ENCODE measurements at regions not wholly inside any gene's neighbourhood (a gene's known extent, or its start where the extent isn't known, plus 50 kb on each side); places are given as distances from the start of the nearest gene placed in this dataset.

DNA sequence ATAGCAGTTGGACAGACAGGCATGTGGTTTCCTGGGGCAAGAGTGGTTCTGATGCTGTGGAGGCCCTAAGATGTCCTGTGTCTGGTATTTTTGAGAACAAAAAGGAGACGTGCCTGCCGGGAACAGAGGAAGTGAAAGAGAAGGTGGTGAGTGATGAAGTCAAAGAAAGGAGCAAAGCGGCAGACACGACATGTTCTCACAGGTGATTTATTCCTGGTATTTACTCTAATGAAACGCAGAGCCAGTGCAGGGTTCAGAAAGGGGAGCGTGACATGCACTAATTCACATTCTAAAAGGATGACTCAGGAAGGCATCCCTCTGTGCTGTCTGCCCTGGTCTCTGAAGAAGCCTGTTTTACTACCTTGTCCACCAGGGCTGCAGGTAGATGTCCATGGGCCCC is 211.0 kb downstream of the KCNE4 start:
- no peak overlapping the region for H3K4me3 ChIP-seq (replicated peaks in 1 of 3; ENCODE audit: insufficient read depth in 1 of 3, low read depth in 2 of 3, low read length in 3 of 3)
- in situ Hi-C loops (cut with HindIII; ENCODE audit: extremely low pct_ligation_motif_present, low pct_unique_long_range_greater_than_20kb) (no loop called here), intact Hi-C loops (cut with micrococcal nuclease; ENCODE audit: unreplicated experiment) (no loop called here)
- no peaks in the 10 kb centered on the region for H3K4me1 ChIP-seq (ENCODE audit: insufficient read depth, low read length)
- no TSS peak for BruUV-seq (replicated peaks)
- CTCF ChIA-PET (ENCODE audit: low intra/inter-chr PET ratio, low total read pairs) = no interaction called here
- POLR2A ChIA-PET = no interaction called here
- TF ChIP-seq, protein P1, sequence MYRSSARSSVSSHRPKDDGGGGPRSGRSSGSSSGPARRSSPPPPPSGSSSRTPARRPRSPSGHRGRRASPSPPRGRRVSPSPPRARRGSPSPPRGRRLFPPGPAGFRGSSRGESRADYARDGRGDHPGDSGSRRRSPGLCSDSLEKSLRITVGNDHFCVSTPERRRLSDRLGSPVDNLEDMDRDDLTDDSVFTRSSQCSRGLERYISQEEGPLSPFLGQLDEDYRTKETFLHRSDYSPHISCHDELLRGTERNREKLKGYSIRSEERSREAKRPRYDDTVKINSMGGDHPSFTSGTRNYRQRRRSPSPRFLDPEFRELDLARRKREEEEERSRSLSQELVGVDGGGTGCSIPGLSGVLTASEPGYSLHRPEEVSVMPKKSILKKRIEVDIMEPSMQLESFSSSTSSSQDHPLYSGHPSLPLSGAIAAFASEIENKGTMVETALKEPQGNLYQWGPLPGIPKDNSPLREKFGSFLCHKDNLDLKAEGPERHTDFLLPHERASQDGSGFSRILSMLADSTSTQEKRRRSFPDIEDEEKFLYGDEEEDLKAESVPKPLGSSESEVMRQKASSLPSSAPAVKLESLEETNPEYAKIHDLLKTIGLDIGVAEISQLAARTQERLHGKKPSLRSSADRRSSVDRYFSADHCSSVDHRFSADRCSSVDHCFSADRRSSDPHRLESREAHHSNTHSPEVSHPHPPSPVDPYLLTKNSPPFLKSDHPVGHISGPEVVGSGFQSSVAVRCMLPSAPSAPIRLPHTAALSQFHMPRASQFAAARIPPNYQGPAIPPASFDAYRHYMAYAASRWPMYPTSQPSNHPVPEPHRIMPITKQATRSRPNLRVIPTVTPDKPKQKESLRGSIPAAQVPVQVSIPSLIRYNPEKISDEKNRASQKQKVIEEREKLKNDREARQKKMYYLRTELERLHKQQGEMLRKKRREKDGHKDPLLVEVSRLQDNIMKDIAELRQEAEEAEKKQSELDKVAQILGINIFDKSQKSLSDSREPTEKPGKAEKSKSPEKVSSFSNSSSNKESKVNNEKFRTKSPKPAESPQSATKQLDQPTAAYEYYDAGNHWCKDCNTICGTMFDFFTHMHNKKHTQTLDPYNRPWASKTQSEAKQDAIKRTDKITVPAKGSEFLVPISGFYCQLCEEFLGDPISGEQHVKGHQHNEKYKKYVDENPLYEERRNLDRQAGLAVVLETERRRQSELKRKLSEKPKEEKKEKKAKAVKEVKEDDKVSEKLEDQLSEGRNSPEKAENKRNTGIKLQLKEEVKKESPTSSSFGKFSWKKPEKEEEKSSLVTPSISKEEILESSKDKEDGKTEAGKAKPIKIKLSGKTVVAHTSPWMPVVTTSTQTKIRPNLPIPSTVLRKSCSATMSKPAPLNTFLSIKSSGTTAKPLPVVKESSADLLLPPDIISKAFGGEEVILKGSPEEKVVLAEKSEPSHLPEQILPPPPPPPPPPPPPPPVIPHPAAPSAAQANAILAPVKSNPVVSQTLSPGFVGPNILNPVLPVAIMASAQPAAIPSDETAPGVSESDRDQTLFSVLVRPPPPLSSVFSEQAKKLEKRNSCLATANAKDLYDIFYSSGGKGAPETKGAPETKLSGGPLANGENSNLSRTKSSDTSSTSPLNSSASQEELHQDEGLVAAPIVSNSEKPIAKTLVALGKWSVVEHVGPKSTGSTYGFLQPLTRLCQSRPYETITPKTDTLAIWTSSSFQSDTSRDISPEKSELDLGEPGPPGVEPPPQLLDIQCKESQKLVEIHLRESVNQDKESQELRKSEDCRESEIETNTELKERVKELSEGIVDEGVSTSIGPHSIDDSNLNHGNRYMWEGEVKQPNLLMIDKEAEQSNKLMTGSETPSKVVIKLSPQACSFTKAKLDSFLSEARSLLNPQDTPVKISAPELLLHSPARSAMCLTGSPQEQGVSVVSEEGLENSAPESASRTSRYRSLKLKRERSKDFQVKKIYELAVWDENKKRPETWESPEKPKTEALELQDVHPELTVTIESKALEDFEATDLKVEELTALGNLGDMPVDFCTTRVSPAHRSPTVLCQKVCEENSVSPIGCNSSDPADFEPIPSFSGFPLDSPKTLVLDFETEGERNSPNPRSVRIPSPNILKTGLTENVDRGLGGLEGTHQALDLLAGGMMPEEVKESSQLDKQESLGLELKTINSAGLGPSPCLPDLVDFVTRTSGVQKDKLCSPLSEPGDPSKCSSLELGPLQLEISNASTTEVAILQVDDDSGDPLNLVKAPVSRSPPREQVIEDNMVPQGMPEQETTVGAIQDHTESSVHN (CRISPR knock-in tag; IDR thresholded peaks at IDR 0.05) = no peak
- TF ChIP-seq MED8 (CRISPR knock-in tag; IDR thresholded peaks at IDR 0.05; ENCODE audit: insufficient replicate concordance) (no peak), NR2F1 (CRISPR knock-in tag; IDR thresholded peaks at IDR 0.05) (no peak), ZSCAN31 (CRISPR knock-in tag; IDR thresholded peaks at IDR 0.05; ENCODE audit: low read depth) (no peak), PRPF4 (IDR thresholded peaks at IDR 0.05; ENCODE audit: low read depth, low read length, poor library complexity, severe bottlenecking) (no peak), ZNF121 (CRISPR knock-in tag; IDR thresholded peaks at IDR 0.05) (no peak), ZNF589 (CRISPR knock-in tag; conservative IDR thresholded peaks at IDR 0.05) (no peak), EP300 (IDR thresholded peaks at IDR 0.05; ENCODE audit: low read depth in 2 of 2, low read length in 2 of 2) (no peak), EP300 (CRISPR knock-in tag; IDR thresholded peaks at IDR 0.05; ENCODE audit: borderline replicate concordance) (no peak), ZNF282 (IDR thresholded peaks at IDR 0.05; ENCODE audit: partially characterized antibody) (no peak), ZNF382 (CRISPR knock-in tag; IDR thresholded peaks at IDR 0.05; ENCODE audit: borderline replicate concordance) (no peak)
- TF ChIP-seq, protein P2, sequence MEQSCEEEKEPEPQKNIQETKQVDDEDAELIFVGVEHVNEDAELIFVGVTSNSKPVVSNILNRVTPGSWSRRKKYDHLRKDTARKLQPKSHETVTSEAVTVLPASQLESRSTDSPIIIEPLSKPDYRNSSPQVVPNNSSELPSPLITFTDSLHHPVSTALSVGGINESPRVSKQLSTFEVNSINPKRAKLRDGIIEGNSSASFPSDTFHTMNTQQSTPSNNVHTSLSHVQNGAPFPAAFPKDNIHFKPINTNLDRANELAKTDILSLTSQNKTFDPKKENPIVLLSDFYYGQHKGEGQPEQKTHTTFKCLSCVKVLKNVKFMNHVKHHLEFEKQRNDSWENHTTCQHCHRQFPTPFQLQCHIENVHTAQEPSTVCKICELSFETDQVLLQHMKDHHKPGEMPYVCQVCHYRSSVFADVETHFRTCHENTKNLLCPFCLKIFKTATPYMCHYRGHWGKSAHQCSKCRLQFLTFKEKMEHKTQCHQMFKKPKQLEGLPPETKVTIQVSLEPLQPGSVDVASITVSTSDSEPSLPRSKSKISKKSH (CRISPR knock-in tag; IDR thresholded peaks at IDR 0.05; ENCODE audit: borderline replicate concordance) = no peak
- TF ChIP-seq, protein P3, sequence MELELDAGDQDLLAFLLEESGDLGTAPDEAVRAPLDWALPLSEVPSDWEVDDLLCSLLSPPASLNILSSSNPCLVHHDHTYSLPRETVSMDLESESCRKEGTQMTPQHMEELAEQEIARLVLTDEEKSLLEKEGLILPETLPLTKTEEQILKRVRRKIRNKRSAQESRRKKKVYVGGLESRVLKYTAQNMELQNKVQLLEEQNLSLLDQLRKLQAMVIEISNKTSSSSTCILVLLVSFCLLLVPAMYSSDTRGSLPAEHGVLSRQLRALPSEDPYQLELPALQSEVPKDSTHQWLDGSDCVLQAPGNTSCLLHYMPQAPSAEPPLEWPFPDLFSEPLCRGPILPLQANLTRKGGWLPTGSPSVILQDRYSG (CRISPR knock-in tag; IDR thresholded peaks at IDR 0.05) = no peak
- TF ChIP-seq, protein P4, sequence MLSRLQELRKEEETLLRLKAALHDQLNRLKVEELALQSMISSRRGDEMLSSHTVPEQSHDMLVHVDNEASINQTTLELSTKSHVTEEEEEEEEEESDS (CRISPR knock-in tag; IDR thresholded peaks at IDR 0.05; ENCODE audit: borderline replicate concordance) = no peak
- H3K27me3 ChIP-seq (ENCODE audit: control insufficient read depth in 1 of 2, insufficient read depth in 2 of 2, low read length in 2 of 2) = no peaks in the 10 kb centered on the region
- no peak overlapping the region for H2AFZ ChIP-seq (ENCODE audit: low read length)
- no peak overlapping the region for H3K4me2 ChIP-seq (ENCODE audit: low read depth, low read length)
- H3K9me3 ChIP-seq (ENCODE audit: low read length) = no peaks in the 10 kb centered on the region
- H3K36me3 ChIP-seq (replicated peaks in 1 of 2; ENCODE audit: control insufficient read depth in 1 of 2, insufficient read depth in 2 of 2, low read length in 2 of 2) = no peaks in the 10 kb centered on the region
- ATAC-seq (peak; percentile 62), FAIRE-seq (no peak), DNase-seq (ENCODE audit: low spot score) (no peak)
- H3K79me2 ChIP-seq (ENCODE audit: insufficient read depth, low read length) = no peaks in the 10 kb centered on the region
- H3K27ac ChIP-seq (ENCODE audit: extremely low read length, insufficient read depth, low read length) = no peak overlapping the region
- 6% methylated on average over 6 of the region's 6 CpGs for WGBS (ENCODE audit: low lambda C conversion rate)
- no peaks in the 10 kb centered on the region for H4K20me1 ChIP-seq (ENCODE audit: insufficient read depth, low read length)
- no peak overlapping the region for H3K9ac ChIP-seq (ENCODE audit: insufficient read depth, low read depth, low read length)

Data from HepG2 (cell line).